Adrenal gland (tissue), 9 donors: ENCODE measurements at regions not wholly inside any gene's neighbourhood (a gene's known extent, or its start where the extent isn't known, plus 50 kb on each side); places are given as distances from the start of the nearest gene placed in this dataset.

Experiments
- DNase-seq, 7 donors: peaks; one replicate each; pipeline ENCODE4 v3.0.0-alpha.2; 2019 to 2020
- H3K27ac ChIP-seq, 5 donors: fragments of 200-600 bp; sonication (generic) in 4 of 5; 1 replicate in 3 of 5; 2 replicates in 2 of 5; pipeline versions ENCODE4 v1.5.1 to v1.8.0; 2016 to 2020; ENCODE audit warnings: mild to moderate bottlenecking in 1 of 5
- H3K27me3 ChIP-seq: fragments of 200-600 bp; 2 replicates; pipeline ENCODE4 v1.8.0; 2021
- H3K36me3 ChIP-seq, 2 donors: fragments of 200-600 bp; replicated peaks in 1 of 2; 1 replicate in 1 of 2; 2 replicates in 1 of 2; pipeline versions ENCODE4 v1.5.1 to v1.8.0; 2018 to 2022
- H3K4me1 ChIP-seq, 2 donors: fragments of 200-600 bp; replicated peaks in 1 of 2; 1 replicate in 1 of 2; 2 replicates in 1 of 2; pipeline versions ENCODE4 v1.5.1 to v1.8.0; 2018 to 2021
- H3K4me3 ChIP-seq, 4 donors: fragments of 200-600 bp; sonication (generic) in 3 of 4; one replicate each; pipeline ENCODE4 v1.5.1; 2016 to 2018
- H3K9me3 ChIP-seq, 3 donors: fragments of 200-600 bp; sonication (generic) in 1 of 3; replicated peaks in 1 of 3; 1 replicate in 2 of 3; 2 replicates in 1 of 3; pipeline versions ENCODE4 v1.5.1 to v1.8.0; 2016 to 2021
- POLR2A ChIP-seq, 2 donors: fragments of 450-650 bp; IDR thresholded peaks; one replicate each; pipeline ENCODE4 v1.6.1; 2017; ENCODE audit warnings: antibody characterized with exemption in 2 of 2, mild to moderate bottlenecking in 2 of 2, moderate library complexity in 1 of 2
- WGBS, 4 donors: extraction: QIAGEN DNeasy Blood & Tissue Kit in 2 of 4; methylation state at CpG; one replicate each; pipeline versions ENCODE4 v1.1.5 to v1.1.7; 2013 to 2017; 5-methylcytosine and 5-hydroxymethylcytosine counted together
- intact Hi-C, 2 donors: fragments of 100-400 bp; cut with DNase I; formaldehyde crosslinking; loops; one replicate each; pipeline versions ENCODE4 v1.14.1 to v1.15.0; 2022 to 2023
- TF ChIP-seq, protein P1 (sequence below), 6 experiments: fragments of 450-650 bp in 4 of 6; fragments of 200-600 bp in 2 of 6; sonication (generic) in 1 of 6; IDR thresholded peaks; 1 replicate in 5 of 6; 2 replicates in 1 of 6; pipeline versions ENCODE4 v1.5.1 to v1.8.0; 2016 to 2021; ENCODE audit warnings: antibody characterized with exemption in 6 of 6, mild to moderate bottlenecking in 2 of 6, moderate library complexity in 1 of 6
- donor health status: healthy with polysubstance abuse.
- donor health status: Bipolar disorder and iron deficiency.
- donor health status: DM: yes; HTN: yes; CAD: no.
- donor health status: DM: no; HTN: no; CAD: no.
- donor health status: DM: no; HTN: no; CAD: no.

DNA sequence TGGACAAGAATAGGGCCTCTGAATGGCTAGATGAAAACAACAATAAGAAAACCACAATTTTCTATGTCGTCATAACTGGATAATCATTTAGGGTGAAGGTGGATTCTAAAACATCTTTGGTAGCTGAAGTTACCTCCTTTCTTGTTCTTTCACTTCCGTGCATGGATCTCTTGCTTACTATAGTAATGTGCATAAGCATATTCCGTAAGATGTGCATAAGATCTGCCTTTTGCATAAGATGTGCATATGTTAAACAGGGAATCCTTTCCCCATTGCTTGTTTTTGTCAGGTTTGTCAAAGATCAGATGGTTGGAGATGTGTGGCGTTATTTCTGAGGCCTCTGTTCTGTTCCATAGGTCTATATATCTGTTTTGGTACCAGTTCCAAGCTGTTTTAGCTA is 353.6 kb downstream of the MTX2 start:
- Histone ChIP-seq H3K4me1 (no peaks in the 10 kb centered on the region), H3K27ac (no peak overlapping the region), H3K4me3 (no peak overlapping the region), H3K36me3 (no peaks in the 10 kb centered on the region), H3K9me3 (no peaks in the 10 kb centered on the region), H3K27me3 (no peaks in the 10 kb centered on the region)
- DNase-seq, result no peak
- intact Hi-C loops, result no loop called here
- WGBS, 4 donors, result 91 to 96% (median 92%) methylated on average over 4 of the region's 4 CpGs
- TF ChIP-seq, protein P1, sequence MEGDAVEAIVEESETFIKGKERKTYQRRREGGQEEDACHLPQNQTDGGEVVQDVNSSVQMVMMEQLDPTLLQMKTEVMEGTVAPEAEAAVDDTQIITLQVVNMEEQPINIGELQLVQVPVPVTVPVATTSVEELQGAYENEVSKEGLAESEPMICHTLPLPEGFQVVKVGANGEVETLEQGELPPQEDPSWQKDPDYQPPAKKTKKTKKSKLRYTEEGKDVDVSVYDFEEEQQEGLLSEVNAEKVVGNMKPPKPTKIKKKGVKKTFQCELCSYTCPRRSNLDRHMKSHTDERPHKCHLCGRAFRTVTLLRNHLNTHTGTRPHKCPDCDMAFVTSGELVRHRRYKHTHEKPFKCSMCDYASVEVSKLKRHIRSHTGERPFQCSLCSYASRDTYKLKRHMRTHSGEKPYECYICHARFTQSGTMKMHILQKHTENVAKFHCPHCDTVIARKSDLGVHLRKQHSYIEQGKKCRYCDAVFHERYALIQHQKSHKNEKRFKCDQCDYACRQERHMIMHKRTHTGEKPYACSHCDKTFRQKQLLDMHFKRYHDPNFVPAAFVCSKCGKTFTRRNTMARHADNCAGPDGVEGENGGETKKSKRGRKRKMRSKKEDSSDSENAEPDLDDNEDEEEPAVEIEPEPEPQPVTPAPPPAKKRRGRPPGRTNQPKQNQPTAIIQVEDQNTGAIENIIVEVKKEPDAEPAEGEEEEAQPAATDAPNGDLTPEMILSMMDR (IDR thresholded peaks at IDR 0.05), result no peak
- TF ChIP-seq POLR2A (IDR thresholded peaks at IDR 0.05), result no peak

DNA sequence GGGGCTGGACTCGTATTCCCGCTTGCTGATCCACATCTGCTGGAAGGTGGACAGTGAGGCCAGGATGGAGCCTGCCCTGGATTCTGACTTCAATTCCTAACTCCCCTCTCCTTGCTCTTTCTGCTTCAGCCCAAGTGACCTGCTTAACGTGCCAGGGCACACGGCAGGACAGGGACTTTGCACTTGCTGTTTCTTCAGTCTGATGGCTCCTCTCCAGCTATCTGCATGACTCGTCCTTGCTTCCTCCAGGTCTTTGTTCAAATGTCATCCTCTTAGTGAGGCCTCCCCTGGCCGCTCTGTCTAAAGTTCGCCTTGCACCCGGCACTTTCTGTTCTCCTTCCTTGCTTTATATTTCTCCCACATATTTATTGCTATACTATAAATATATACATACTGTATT is 357.6 kb downstream of the MTX2 start:
- WGBS, 4 donors, result 59 to 65% (median 63%) methylated on average over 8 of the region's 8 CpGs

DNA sequence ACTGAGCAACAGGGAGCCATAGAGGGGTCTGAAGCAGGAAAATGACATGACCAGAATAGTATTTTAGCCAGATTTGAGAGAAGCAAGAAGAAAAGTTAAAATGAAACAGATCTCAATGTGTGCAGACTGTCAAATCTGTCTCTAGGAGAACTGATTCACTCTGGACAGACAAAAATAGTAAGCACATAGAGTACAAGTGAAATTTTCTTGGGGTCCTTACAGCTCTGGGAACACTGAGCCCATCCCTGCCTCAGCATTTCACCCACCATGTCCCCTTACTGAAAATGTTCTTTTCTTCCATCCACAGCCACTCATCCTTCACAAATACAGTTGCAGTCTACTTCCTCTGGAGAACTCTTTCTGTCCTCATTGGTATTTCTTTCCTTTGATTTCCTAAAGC is 359.2 kb downstream of the MTX2 start:
- H3K27ac ChIP-seq, result no peak overlapping the region
- no peak overlapping the region for H3K4me3 ChIP-seq
- no peaks in the 10 kb centered on the region for H3K9me3 ChIP-seq
- no peaks in the 10 kb centered on the region for H3K27me3 ChIP-seq
- no peaks in the 10 kb centered on the region for H3K36me3 ChIP-seq
- no peak for DNase-seq
- intact Hi-C loops, result no loop called here
- TF ChIP-seq POLR2A (IDR thresholded peaks at IDR 0.05), result no peak
- TF ChIP-seq, protein P1 (IDR thresholded peaks at IDR 0.05), result no peak
- no peaks in the 10 kb centered on the region for H3K4me1 ChIP-seq

More for the DNA sequence above, 357.6 kb downstream of the MTX2 start:
- H3K27ac ChIP-seq, result no peak overlapping the region
- H3K9me3 ChIP-seq, result no peaks in the 10 kb centered on the region
- intact Hi-C loops, result no loop called here
- DNase-seq, result peak in 2 of 7 donors; percentile 13 to 23
- no peaks in the 10 kb centered on the region for H3K4me1 ChIP-seq
- no peak overlapping the region for H3K4me3 ChIP-seq
- H3K36me3 ChIP-seq, result no peaks in the 10 kb centered on the region
- no peaks in the 10 kb centered on the region for H3K27me3 ChIP-seq
- TF ChIP-seq, protein P1 (IDR thresholded peaks at IDR 0.05), result no peak
- TF ChIP-seq POLR2A (IDR thresholded peaks at IDR 0.05), result no peak

DNA sequence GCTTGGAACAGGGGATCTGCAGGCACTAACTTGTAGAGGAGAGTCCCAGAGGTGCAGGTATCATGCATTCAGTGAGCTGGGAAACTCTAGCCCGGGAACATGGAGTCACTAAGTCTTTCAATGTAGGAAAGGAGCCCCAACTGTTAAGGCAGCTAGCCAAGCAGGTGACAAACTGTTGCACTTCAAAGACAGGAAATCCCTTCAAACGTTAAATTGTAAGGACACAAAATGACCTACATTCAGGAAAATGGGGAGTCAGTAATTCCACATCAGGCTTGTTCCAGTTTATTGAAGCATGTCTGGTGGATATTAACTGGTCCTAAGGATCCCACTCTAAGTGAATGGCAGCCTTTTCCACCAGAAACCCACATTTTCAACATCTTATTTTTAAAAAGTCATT is 364.5 kb downstream of the MTX2 start:
- TF ChIP-seq, protein P1 (IDR thresholded peaks at IDR 0.05), result no peak
- TF ChIP-seq POLR2A (IDR thresholded peaks at IDR 0.05), result no peak
- Histone ChIP-seq H3K27me3 (no peaks in the 10 kb centered on the region), H3K4me3 (no peak overlapping the region), H3K9me3 (no peaks in the 10 kb centered on the region), H3K4me1 (no peaks in the 10 kb centered on the region), H3K36me3 (no peaks in the 10 kb centered on the region), H3K27ac (no peak overlapping the region)
- WGBS, 4 donors, result 40 to 49% (median 44%) methylated on average over 2 of the region's 2 CpGs
- no peak for DNase-seq
- intact Hi-C loops, result loop anchor here in 1 of 2 donors (10.0 kb wide), 1 partner anchor 69 kb away; no protein-coding TSS in a partner anchor
